OCI-LY7 (cell line): ENCODE measurements at regions not wholly inside any gene's neighbourhood (a gene's known extent, or its start where the extent isn't known, plus 50 kb on each side); places are given as distances from the start of the nearest gene placed in this dataset.
"Not testable (repeated sequence)": the region's sequence is repeated elsewhere in the genome, so short reads cannot be mapped to it uniquely, and the experiment has no call there.

Source experiments
- EZH2phosphoT487 ChIP-seq: fragments of 200-600 bp; sonication (generic); IDR thresholded peaks from 2 replicates; pipeline ENCODE4 v1.6.1; 2018; ENCODE audit warnings: low read depth, borderline replicate concordance, mild to moderate bottlenecking, mixed run types, antibody characterized with exemption, low read length, moderate library complexity, mixed read lengths
- TF ChIP-seq, protein P1 (sequence below): fragments of 200-600 bp; sonication (generic); conservative IDR thresholded peaks from 2 replicates; pipeline ENCODE4 v1.5.1; 2014; ENCODE audit warnings: mild to moderate bottlenecking, antibody characterized with exemption, low read length, moderate library complexity, mixed read lengths

DNA sequence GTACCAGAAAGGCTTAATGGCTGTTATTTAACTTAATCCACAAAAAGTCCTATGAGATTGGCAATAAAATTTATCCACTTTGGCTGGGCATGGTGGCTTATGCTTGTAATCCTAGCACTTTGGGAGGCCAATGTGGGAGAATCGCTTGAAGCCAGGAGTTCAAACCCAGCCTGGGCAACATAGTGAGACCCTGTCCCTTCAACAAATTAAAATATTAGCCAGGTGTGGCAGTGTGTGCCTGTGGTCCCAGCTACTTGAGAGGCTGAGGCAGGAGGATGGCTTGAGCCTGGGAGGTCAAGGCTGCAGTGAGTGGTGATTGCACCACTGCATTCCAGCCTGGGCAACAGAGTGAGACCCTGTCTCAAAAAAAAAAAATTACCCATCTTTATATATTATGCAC, 193.4 kb upstream of the GATA6 start:
- TF ChIP-seq, protein P1, sequence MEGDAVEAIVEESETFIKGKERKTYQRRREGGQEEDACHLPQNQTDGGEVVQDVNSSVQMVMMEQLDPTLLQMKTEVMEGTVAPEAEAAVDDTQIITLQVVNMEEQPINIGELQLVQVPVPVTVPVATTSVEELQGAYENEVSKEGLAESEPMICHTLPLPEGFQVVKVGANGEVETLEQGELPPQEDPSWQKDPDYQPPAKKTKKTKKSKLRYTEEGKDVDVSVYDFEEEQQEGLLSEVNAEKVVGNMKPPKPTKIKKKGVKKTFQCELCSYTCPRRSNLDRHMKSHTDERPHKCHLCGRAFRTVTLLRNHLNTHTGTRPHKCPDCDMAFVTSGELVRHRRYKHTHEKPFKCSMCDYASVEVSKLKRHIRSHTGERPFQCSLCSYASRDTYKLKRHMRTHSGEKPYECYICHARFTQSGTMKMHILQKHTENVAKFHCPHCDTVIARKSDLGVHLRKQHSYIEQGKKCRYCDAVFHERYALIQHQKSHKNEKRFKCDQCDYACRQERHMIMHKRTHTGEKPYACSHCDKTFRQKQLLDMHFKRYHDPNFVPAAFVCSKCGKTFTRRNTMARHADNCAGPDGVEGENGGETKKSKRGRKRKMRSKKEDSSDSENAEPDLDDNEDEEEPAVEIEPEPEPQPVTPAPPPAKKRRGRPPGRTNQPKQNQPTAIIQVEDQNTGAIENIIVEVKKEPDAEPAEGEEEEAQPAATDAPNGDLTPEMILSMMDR, result not testable (repeated sequence)
- TF ChIP-seq EZH2phosphoT487, result not testable (repeated sequence)
